Limb (tissue), 2 donors: ENCODE measurements at regions not wholly inside any gene's neighbourhood (a gene's known extent, or its start where the extent isn't known, plus 50 kb on each side); places are given as distances from the start of the nearest gene placed in this dataset.

Experiments used
- DNase-seq, 2 donors: peaks; one replicate each; pipeline ENCODE4 v3.0.0-alpha.2; 2016; ENCODE audit errors: extremely low spot score in 2 of 2

DNA sequence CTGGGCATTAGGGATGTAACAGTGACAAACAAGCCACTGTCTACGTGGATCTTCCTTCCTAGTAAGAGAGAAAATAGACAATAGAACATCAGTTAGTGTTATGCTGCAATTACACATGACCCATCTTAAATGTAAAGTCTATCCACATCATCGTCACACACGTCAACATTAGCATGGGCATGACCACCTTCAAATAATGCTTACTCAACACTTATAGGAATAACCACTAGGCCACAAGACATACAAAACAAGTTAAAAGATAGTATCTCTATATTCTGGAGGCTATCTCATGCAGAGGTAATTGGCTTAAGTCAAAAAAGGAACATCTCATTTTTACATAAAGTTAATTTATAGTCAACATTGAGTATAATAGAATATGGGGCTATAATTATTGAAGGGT lies 156.5 kb downstream of the MOXD1 start:
- no peak for DNase-seq

DNA sequence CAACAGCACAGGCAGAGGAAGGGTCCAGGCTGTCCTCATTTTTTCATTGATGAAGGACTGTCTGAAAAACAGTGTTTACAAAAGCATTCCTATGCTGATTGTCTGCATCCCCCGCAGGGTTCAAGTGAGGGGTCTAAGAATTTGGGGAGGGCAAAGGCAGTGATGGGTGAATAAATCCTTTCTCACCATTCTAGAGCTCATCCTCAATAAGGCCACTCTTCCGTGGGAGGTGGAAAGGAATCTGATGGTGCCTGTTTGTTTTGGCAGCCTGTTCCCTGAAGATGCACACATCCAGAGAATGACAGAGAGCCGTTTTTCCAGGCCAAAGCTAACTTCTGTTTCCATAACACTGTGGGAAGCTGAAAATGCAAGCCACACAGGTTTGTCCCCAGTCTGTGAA lies 164.5 kb downstream of the MOXD1 start:
- no peak for DNase-seq

DNA sequence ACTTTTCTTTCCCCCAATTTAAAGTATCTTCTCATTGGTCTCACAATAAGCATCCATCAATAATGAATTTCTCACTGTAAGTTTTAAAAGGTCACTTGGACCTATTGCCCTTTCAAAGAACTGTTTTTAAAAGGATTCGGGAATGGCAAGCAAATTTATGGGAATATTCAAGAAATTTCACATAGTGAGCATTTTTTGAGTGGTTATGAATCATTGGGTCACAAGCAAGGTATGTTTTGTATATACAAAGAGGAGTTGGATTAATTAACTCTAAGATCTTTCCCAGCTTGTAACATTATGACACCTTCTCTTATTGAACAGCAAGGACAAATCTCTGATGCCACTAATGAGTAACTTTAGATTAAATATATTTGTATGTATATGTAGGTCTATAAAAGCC lies 165.0 kb downstream of the MOXD1 start:
- DNase-seq = no peak

DNA sequence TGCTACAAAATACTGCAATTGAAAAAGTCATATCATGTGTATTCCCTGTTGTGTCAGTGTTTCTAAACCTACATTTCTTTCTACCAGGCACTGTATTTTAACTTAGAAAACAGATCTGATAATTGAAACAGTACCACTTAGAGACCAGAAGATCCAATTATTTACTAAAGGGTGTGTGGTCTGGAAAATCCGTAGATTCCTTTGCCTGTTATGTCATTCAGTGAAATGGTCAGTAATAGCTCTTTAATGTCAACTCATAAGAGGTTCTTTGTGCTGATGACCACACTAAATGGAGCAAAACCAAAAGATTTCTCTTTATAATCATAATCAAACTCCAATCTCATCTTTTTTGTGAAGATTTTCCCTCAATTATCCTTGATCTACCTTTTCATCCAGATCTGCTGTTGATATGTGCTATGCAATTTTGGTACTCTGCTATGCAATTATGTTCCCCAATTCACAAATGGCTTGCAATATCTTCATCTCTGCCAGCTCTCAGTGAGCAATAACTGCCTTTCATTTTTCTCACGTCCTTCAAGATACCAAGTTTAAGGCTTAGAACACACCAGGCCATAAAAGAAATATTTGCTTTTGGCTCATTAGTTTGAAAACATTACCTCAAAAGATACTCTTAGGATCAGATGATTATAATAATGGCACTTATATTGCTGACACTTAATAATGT lies 165.5 kb downstream of the MOXD1 start:
- DNase-seq = no peak

DNA sequence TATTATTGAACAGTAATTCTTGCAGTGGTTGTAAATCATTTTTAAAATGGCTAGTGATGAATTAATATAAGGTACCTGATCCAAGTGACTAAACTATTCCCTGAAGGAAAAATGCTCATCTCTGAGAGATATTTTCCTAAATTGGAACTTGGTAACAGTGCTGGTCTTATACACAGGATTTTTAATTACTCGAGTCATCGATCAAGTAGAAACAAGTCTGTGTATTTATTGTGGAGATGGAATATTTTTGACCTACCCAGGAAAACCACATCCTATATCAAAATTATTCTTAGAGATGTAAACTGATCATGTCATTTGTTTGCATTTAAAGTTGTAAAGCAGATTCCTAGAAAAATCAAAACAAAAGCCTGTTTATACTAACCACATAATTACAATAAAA lies 166.9 kb downstream of the MOXD1 start:
- DNase-seq = no peak

DNA sequence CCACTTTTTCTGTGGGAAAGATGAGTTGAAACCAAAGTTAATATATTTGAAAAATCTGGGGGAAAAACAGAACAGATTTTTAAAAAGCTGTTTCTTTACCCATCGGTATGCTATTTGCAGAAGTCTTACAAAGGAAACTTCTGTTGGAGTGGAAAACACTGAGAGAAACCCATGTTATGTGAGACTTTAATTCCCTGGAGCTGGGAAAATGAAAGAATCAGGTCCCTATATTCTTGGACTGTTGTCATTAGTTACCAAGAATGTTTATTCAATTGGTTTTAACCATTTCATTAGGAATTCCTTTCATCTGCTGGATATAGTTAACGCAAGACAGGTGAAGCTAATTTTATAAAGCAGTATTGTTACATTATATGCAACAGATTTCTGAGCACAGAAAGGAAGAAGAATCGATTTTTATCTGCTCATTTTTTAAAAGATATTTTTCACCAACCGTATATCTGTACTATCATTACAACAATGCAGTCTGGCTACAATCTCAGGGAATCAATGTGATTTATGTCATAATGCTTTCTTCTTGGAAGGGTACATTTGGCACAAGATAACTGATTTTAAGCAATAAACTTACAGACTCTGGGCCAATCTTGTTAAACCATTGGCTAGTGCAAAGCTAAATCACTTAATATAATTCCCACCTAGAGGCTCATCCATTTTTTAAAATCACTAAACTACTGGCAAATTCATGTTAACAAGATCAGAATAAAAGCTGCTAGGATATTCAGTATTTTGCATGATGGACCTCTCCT lies 170.0 kb downstream of the MOXD1 start:
- peak in 1 of 2 donors; percentile 27 for DNase-seq

DNA sequence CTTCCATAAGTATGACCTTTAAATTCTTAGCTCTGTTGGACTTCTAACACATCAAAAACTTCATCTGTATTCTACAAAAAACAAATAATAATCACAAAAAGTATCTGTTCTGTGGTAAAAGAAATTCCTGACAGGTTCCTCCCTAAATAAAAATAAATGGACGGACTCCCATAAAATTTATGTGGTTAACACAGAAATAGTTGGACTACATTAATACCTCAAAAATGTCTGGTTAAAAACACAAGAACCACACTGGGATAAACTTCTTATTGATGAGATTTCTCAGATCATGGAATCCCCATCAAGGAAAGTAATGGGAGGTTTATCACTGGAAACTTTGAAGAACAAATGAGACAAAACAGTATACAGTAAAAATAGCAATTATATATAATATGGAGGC lies 172.4 kb downstream of the MOXD1 start:
- DNase-seq = no peak

DNA sequence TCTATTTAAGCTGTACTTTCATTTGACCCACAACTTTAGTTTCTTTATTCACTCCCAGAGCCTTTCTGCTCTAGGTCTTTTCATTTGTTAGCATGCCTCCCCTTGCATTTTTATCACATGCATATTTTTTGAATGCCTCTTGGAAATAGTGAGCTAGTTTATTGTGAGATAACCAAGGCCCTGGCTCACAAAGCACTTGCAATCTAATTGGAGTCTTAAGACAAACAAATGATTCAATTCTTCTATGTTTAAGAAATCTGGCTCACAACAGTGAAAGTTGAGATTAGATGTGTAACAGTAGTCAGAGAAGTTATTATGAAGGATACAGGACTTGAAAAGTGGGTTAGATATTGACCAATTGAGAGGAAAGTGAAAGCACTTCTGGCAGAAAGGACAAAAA lies 173.4 kb downstream of the MOXD1 start:
- DNase-seq = no peak

DNA sequence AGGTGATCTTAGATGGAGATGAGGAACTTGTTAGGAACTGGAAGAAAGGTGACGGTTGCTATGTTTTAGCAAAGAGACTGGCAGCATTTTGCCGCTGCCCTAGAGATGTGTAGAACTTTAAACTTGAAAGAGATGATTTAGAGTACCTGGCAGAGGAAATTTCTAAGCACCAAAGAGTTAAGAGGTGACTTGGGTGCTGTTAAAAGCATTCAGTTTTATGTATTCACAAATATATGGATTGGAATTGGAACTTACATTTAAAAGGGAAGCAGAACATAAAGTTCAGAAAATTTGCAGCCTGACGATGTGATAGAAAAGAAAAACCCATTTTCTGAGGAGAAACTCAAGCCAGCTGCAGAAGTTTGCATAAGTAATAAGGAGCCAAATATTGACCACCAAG lies 176.3 kb downstream of the MOXD1 start:
- no peak for DNase-seq

DNA sequence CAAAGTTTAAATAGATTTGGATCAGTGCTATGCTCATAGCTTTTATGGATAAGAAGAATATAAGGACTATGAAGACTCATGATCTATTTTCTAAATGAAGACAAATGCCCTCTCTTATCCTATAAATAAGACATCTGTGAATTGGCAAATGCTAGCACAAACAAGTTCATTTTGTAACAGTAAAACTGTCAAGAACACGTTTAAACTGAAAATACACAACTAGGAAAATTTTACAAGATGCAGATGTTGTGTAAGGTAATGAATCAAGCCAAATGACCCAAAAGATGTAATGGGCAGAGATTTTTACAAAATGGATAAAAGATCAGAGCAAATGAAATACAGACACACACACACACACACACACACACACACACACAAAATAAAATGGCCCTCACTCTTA lies 180.5 kb downstream of the MOXD1 start:
- no peak for DNase-seq

DNA sequence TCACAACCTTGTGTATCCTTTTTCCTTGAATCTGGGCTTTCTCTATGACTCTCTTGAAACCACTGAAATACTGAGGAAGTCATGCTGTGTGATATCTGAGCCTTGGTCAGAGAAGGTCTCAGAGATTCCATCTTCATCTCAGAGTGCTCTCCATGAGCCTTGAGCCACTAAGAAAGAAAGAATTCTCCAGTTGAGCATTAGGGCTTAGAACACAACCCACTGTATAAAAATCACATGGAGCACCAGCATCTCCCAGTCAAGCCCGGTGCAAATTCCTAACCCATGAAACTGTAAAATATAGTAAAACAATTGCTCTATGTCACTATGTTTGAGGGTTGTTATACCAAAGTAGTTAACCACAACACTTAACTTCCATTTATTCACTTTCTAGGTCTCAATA lies 181.4 kb downstream of the MOXD1 start:
- no peak for DNase-seq

DNA sequence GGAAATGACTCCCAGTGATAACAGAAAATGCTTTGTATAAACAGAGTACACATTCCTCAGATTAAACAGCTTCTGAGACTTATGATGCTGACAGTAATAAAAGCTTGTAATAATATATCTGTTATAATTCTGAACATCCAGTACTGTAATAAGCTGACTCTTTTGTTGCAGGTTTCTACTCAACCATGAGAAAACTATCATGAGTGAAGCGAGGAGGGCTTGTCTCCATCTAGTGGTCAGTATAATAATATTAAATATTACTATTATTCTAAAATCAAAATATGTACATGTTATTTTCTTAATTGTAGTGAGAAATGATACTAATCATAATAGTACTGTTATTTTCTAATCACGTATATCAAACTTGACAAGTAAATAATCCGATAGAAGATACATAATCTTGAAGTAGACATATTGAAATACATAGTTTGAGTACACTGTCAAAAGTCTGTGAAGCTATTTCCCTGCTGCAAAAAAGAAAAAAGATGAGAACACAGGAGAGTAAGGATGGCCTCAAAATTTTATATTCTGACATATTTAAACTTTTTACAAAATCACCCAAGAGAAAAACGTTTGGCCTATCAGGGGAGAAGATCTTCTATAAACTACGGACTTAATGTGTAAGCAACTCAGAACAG lies 183.1 kb downstream of the MOXD1 start:
- DNase-seq = peak in 1 of 2 donors; percentile 72

DNA sequence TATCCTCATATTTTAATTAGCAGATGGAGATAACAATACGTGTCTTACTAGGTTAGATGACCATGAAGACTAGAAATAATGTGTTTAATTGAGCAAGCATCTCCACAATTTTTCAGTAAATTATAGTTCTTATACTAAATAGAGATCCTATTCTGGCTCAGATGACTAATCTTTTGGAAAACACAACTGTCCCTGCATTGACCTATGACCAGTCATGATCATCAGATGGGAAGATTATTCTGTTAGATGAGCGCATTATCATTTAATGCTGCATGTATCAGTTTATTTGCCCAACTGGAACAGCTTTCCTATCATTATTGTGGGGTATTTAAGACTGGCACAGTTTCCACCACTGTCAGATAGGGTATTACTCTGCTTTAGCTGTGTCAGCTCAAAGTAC lies 185.5 kb downstream of the MOXD1 start:
- no peak for DNase-seq

DNA sequence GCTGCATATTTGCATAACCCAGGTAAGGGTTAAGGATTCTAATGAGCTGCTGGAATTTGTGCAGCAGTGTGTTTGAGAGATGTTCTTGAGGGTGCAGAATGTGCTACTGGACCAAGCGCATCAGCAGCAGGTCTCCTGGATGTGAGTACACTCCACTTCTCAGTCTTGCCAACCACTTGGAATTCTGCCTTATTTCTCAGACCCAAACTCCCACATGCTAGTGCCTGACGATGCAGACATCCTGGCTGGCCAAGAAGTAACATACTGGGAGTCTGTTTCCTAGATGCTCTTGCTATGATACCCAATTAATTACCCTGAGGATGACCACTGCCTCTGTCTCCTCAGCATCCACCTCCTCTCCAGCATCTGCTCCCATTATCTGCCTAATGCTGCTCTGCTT lies 186.6 kb downstream of the MOXD1 start:
- DNase-seq = no peak

DNA sequence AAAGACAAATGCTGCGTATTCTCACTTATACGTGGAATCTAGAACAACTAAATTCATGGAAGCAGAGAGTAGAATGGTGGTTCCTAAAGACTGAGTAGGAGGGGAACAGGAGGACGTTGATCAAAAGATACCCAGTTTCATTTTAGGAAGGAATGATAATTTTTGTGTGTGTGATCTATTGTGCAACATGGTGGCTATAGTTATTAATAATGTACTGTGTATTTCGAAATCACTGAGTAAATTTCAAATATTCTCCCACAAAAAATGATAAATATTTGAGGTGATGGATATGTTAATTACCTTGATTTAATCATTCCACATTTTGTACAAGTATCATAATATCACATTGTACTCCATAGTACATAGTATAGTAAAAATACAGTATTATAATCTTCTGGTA lies 187.5 kb downstream of the MOXD1 start:
- no peak for DNase-seq

DNA sequence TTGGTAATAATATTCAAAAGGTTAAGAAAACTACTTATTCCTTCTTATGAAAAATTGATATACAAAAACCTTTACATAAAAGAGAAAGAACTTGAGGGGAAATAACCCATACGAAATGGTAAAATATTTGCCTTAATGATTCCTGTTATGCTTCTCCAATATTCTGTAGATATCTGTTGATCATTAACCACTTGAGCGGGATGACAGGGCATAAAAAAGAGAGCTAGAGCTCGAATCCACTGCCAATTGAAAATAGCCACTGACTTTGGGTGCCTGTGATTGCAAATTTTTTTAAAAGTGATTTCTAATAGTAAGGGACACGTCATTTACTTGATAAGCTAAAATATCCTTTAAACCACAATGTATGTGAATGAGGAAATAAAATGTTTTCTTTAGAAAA lies 188.1 kb downstream of the MOXD1 start:
- no peak for DNase-seq

DNA sequence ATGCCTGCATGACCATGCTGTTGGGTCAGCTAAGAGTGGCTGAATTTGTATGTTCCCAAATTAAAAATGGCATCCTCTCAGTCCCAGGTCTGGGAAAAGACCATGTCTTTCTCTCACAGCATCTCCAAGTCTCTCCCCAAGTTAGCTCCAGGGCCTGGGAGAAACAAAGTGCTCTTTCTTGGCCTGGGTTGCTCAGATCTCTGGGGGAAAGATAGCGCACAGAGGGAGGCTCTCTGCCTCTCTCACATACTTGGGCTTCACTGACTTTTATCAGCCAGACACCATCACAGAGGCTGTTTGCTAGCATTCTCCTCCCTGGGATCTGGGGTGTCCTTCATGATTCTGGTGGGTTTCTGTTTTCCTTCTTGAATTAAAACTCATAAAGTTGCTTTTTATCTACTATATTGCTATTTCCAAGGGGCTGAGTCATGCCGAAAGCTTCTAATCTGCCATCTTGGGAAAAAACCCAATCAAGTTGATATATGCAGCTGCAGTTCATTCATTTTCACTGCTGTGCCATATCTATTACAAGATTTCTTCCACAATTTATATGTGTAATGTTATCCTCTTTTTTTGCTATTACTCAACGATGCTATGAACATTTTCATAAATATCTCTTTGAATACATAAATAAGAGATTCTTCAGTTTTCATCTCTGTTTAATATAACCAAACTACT lies 190.2 kb downstream of the MOXD1 start:
- no peak for DNase-seq

DNA sequence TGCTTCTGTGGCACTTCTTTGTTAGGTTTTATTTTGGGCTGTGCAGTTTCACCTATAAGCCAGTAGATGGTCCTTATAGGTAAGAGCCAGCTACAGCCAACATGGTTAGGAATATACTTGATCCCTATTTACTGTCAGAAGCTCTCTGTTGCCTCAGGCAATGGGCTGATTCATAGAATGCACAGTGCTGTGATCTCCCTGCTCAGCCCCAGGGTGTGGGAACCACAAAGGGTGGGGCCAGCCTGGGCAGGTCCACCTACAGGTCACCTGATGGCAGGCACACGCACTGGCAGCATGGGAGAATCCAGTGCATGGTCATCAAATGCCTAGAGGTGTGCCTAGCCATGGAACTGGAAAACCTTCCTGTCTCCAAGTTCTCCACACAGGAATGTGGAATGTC lies 191.9 kb downstream of the MOXD1 start:
- no peak for DNase-seq

DNA sequence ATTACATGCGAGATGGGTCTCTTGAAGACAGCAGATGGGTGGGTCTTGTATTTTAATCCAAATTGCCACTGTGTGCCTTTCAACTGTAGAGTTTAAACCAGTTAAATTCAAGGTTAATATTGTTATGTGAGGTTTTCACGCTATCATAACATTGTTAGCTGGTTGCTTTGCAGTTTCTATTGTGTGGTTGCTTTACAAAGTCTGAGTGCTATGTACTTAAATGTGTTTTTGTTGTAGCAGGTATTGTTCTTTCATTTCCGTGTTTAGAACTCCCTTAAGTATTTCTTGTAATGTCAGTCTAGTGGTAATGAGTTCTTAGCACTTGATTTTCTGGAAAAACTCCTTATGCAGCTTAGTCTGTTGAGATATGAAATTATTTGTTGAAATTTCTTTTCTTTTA lies 193.3 kb downstream of the MOXD1 start:
- no peak for DNase-seq

DNA sequence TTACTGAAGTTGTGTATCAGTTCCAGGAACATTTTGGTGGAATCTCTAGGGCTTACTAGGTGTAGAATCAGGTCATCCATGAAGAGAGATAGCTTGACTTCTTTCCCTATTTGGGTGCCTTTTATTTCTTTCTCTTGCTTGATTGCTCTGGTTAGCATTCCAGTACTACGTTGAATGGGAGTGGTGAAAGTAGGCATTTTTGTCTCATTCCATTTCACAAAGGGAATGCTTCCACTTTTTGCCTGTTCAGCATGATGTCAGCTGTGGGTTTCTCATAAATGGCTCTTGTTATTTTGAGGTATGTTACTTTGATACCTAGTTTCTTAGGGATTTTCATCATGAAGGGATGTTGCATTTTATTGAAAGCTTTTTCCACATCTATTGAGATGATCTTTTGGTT lies 195.3 kb downstream of the MOXD1 start:
- DNase-seq = no peak

DNA sequence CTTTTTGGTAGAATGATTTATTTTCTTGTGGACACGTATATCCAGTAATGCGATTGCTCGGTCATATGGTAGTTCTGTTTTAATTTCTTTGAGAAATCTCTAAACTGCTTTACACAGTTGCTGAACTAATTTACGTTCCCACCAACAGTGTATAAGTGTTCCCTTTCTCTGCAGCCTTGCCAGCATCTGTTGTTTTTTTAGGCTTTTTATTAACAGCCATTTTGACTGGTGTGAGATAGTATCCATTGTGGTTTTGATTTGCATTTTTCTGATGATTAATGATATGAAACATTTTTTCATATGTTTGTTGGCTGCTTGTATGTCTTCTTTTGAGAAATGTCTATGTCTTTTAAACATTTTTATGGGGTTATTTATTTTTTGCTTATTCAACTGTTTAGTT lies 196.7 kb downstream of the MOXD1 start:
- no peak for DNase-seq

DNA sequence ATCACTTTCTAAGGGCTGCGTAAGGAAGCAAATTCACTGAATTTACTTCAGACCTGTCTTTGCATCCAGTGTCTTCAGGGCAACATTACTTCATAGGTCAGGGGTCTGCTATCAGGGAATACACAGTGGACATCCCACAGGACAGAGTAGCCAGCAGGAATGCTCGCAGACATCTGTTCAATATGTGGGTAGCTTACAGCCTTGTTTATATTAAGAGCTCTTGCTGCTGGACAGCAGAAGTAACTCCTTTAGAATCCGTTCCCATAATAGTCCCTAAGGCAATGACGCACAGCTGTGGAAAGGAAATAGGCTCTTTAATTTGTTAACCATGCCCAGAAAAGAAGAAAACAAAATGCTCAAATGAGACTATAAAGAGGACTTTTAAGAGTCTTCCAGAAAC lies 198.7 kb downstream of the MOXD1 start:
- DNase-seq = peak; percentile 42 to 90
